Right kidney (tissue), 1 donor: ENCODE measurements at regions not wholly inside any gene's neighbourhood (a gene's known extent, or its start where the extent isn't known, plus 50 kb on each side); places are given as distances from the start of the nearest gene placed in this dataset.
"Not testable (repeated sequence)": the region's sequence is repeated elsewhere in the genome, so short reads cannot be mapped to it uniquely, and the experiment has no call there.

ENCODE experiments used
- DNase-seq: peaks from one replicate; pipeline ENCODE4 v3.0.0-alpha.2; 2016

GRCh38 chr2:208686665-208687064 lies 280.1 kb downstream of the PTH2R start:
- DNase-seq: no peak

- DNase-seq: not testable (repeated sequence)
Measured at GRCh38 chr2:208687720-208688119, 281.1 kb downstream of the PTH2R start.

GRCh38 chr2:208698114-208698513 lies 291.5 kb downstream of the PTH2R start:
- DNase-seq: no peak

GRCh38 chr2:208708486-208708885 lies 301.9 kb downstream of the PTH2R start:
- DNase-seq: no peak

- DNase-seq: no peak
Measured at GRCh38 chr2:208711598-208711997, 305.0 kb downstream of the PTH2R start.

- no peak for DNase-seq
Measured at GRCh38 chr2:208713066-208713745, 306.6 kb downstream of the PTH2R start.

- DNase-seq: no peak
Measured at GRCh38 chr2:208718828-208719227, 312.2 kb downstream of the PTH2R start.

- no peak for DNase-seq
Measured at GRCh38 chr2:208722731-208723130, 316.1 kb downstream of the PTH2R start.

GRCh38 chr2:208725280-208725679 lies 318.7 kb downstream of the PTH2R start:
- DNase-seq: no peak

- DNase-seq: no peak
Measured at GRCh38 chr2:208726242-208726641, 319.6 kb downstream of the PTH2R start.

- not testable (repeated sequence) for DNase-seq
Measured at GRCh38 chr2:208751663-208752415, 345.2 kb downstream of the PTH2R start.

GRCh38 chr2:208757364-208757763 lies 350.8 kb downstream of the PTH2R start:
- DNase-seq: no peak

- not testable (repeated sequence) for DNase-seq
Measured at GRCh38 chr2:208773074-208773473, 366.5 kb downstream of the PTH2R start.

GRCh38 chr2:208781166-208781565 lies 374.6 kb downstream of the PTH2R start:
- no peak for DNase-seq

GRCh38 chr2:208782097-208782496 lies 375.5 kb downstream of the PTH2R start:
- no peak for DNase-seq

- DNase-seq: no peak
Measured at GRCh38 chr2:208783184-208783583, 376.6 kb downstream of the PTH2R start.

- not testable (repeated sequence) for DNase-seq
Measured at GRCh38 chr2:208784774-208785173, 378.2 kb downstream of the PTH2R start.

- DNase-seq: no peak
Measured at GRCh38 chr2:208791257-208791656, 384.7 kb downstream of the PTH2R start.

- DNase-seq: no peak
Measured at GRCh38 chr2:208792766-208793165, 386.2 kb downstream of the PTH2R start.

GRCh38 chr2:208793434-208793833 lies 386.8 kb downstream of the PTH2R start:
- DNase-seq: no peak

GRCh38 chr2:208794288-208794975 lies 387.8 kb downstream of the PTH2R start:
- DNase-seq: no peak

GRCh38 chr2:208798698-208799097 lies 392.1 kb downstream of the PTH2R start:
- no peak for DNase-seq

GRCh38 chr2:208799397-208799796 lies 392.8 kb downstream of the PTH2R start:
- DNase-seq: no peak
